Fibroblast of the aortic adventitia (primary cell): ENCODE measurements at regions not wholly inside any gene's neighbourhood (a gene's known extent, or its start where the extent isn't known, plus 50 kb on each side); places are given as distances from the start of the nearest gene placed in this dataset.

Experiments used
- DNase-seq: peaks from one replicate; pipeline ENCODE4 v3.0.0-alpha.2; 2010; ENCODE audit warnings: low read depth
- H3K4me3 ChIP-seq: 2 replicates; pipeline ENCODE4 v1.5.1; 2011; ENCODE audit warnings: low read depth, mild to moderate bottlenecking, control low read depth, low read length, moderate library complexity
- CTCF ChIP-seq: IDR thresholded peaks from 2 replicates; pipeline ENCODE4 v1.5.1; 2011; ENCODE audit warnings: mild to moderate bottlenecking, low read length, control low read depth, inconsistent platforms; ENCODE audit not compliant: insufficient read depth

- TF ChIP-seq CTCF, result no peak
- DNase-seq, result no peak
- H3K4me3 ChIP-seq, result no peak overlapping the region
Measured at GRCh38 chr13:73800011-73800410, 334.2 kb downstream of the KLF12 start.

GRCh38 chr13:73794755-73795154 lies 339.4 kb downstream of the KLF12 start:
- TF ChIP-seq CTCF, result no peak
- H3K4me3 ChIP-seq, result no peak overlapping the region
- DNase-seq, result no peak

- H3K4me3 ChIP-seq, result no peak overlapping the region
- TF ChIP-seq CTCF, result no peak
Measured at GRCh38 chr13:73793361-73793760, 340.8 kb downstream of the KLF12 start.

GRCh38 chr13:73792796-73793195 lies 341.4 kb downstream of the KLF12 start:
- H3K4me3 ChIP-seq, result no peak overlapping the region
- no peak for TF ChIP-seq CTCF
- no peak for DNase-seq

More at GRCh38 chr13:73793361-73793760, 340.8 kb downstream of the KLF12 start:
- DNase-seq, result no peak

GRCh38 chr13:73782450-73783449 lies 351.5 kb downstream of the KLF12 start:
- no peak overlapping the region for H3K4me3 ChIP-seq
- TF ChIP-seq CTCF, result no peak
- no peak for DNase-seq

GRCh38 chr13:73781384-73781783 lies 352.8 kb downstream of the KLF12 start:
- DNase-seq, result no peak
- TF ChIP-seq CTCF, result no peak
- H3K4me3 ChIP-seq, result no peak overlapping the region
